Fibroblast of the aortic adventitia (primary cell): ENCODE measurements at regions not wholly inside any gene's neighbourhood (a gene's known extent, or its start where the extent isn't known, plus 50 kb on each side); places are given as distances from the start of the nearest gene placed in this dataset.
"Not testable (repeated sequence)": the region's sequence is repeated elsewhere in the genome, so short reads cannot be mapped to it uniquely, and the experiment has no call there.

ENCODE experiments used
- DNase-seq: peaks from one replicate; pipeline ENCODE4 v3.0.0-alpha.2; 2010; ENCODE audit warnings: low read depth
- H3K4me3 ChIP-seq: 2 replicates; pipeline ENCODE4 v1.5.1; 2011; ENCODE audit warnings: low read depth, mild to moderate bottlenecking, control low read depth, low read length, moderate library complexity
- CTCF ChIP-seq: IDR thresholded peaks from 2 replicates; pipeline ENCODE4 v1.5.1; 2011; ENCODE audit warnings: mild to moderate bottlenecking, low read length, control low read depth, inconsistent platforms; ENCODE audit not compliant: insufficient read depth

DNA sequence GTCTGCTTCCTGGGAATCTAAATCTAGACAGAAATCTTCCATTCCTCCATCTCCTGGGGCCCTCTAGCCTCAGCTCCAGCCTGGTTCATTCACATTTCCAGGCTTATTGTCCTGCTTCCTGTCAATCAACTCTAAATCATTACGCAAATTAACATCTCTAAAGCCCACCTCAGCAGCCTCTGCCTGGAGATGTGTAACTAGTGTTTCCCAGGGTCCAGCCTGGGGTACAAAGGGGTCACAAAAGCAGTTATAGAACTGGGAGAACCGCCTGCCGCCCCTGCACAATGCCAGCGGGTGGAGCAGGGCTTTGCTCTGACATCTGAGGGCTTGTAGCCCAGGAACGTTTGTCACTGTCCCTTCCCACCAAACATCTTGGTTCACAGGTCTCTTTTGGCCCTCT, 373.5 kb downstream of the RRAGC start:
- TF ChIP-seq CTCF, result no peak
- no peak for DNase-seq
- no peak overlapping the region for H3K4me3 ChIP-seq

- no peak overlapping the region for H3K4me3 ChIP-seq
- no peak for DNase-seq
- TF ChIP-seq CTCF, result no peak
Observed at GRCh38 chr1:38481871-38482826, 377.4 kb downstream of the RRAGC start.

DNA sequence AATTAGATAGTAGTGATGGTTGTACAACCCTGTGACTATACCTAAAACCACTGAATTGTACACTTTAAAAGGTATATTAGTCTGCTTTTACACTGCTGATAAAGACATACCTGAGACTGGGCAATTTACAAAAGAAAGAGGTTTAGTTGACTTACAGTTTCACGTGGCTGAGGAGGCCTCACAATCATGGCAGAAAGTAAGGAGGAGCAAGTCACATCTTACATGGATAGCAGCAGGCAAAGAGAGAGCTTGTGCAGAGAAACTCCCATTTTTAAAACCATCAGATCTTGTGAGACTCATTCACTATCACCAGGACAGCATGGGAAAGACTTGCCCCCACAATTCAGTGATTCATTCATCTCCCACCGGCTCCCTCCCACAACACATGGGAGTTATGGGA, 379.9 kb downstream of the RRAGC start:
- H3K4me3 ChIP-seq, DNase-seq: not testable (repeated sequence)

DNA sequence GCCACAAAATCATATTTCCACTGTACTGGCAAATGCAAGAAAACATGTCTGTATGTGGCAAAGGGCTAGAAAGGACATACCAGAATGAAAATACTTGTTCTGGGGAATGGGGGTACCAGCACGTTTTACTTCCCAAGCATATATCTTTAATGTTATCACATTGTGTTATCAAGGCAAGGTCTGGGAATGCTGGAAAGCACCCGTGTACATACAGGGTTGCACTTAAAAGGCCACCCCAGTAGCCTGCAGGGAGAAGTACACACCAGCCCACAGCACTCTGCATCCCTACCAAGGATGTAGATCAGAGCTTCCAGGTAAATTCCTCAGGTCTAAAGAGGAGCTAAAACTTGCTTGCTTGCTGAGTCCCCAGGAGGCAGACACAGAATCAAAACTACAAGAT, 381.8 kb downstream of the RRAGC start:
- no peak for TF ChIP-seq CTCF

GRCh38 chr1:38476850-38477178, 382.8 kb downstream of the RRAGC start:
- no peak for DNase-seq
- TF ChIP-seq CTCF, result no peak
- no peak overlapping the region for H3K4me3 ChIP-seq

More for the DNA sequence above, 381.8 kb downstream of the RRAGC start:
- DNase-seq, result no peak
- no peak overlapping the region for H3K4me3 ChIP-seq

- TF ChIP-seq CTCF, result no peak
- DNase-seq, result no peak
Observed at GRCh38 chr1:38476111-38476849, 383.3 kb downstream of the RRAGC start.

GRCh38 chr1:38475624-38476005, 384.0 kb downstream of the RRAGC start:
- no peak overlapping the region for H3K4me3 ChIP-seq
- TF ChIP-seq CTCF, result no peak
- DNase-seq, result no peak

More at GRCh38 chr1:38476111-38476849, 383.3 kb downstream of the RRAGC start:
- H3K4me3 ChIP-seq, result no peak overlapping the region
